BE2C (cell line): ENCODE measurements at regions not wholly inside any gene's neighbourhood (a gene's known extent, or its start where the extent isn't known, plus 50 kb on each side); places are given as distances from the start of the nearest gene placed in this dataset.
"Not testable (repeated sequence)": the region's sequence is repeated elsewhere in the genome, so short reads cannot be mapped to it uniquely, and the experiment has no call there.

Experiments used
- DNase-seq: peaks from one replicate; pipeline ENCODE4 v3.0.0-alpha.2; 2020
- H3K27me3 ChIP-seq: fragments of 250-450 bp; sonication (Bioruptor Pico); 2 replicates; pipeline ENCODE4 v1.5.1; 2020; ENCODE audit warnings: mild to moderate bottlenecking
- H3K36me3 ChIP-seq: fragments of 250-450 bp; sonication (Bioruptor Pico); 2 replicates; pipeline ENCODE4 v1.5.1; 2020; ENCODE audit warnings: mild to moderate bottlenecking
- H3K4me1 ChIP-seq: fragments of 250-450 bp; sonication (Bioruptor Pico); 2 replicates; pipeline ENCODE4 v1.5.1; 2020
- H3K4me3 ChIP-seq: 2 replicates; pipeline ENCODE4 v1.5.1; 2011; ENCODE audit warnings: low read depth, low read length
- H3K9me3 ChIP-seq: fragments of 250-450 bp; sonication (Bioruptor Pico); 2 replicates; pipeline ENCODE4 v1.5.1; 2020
- CTCF ChIP-seq: IDR thresholded peaks from 2 replicates; pipeline ENCODE4 v1.5.1; 2012; ENCODE audit warnings: mild to moderate bottlenecking, low read depth, low read length

GRCh38 chr10:44576702-44577191 lies 191.8 kb upstream of the CXCL12 start:
- no peak for TF ChIP-seq CTCF
- Histone ChIP-seq H3K4me3 (no peak overlapping the region), H3K9me3 (no peaks in the 10 kb centered on the region), H3K36me3 (no peaks in the 10 kb centered on the region), H3K4me1 (no peaks in the 10 kb centered on the region), H3K27me3 (no peaks in the 10 kb centered on the region)
- DNase-seq, result no peak

GRCh38 chr10:44577533-44577932 lies 192.6 kb upstream of the CXCL12 start:
- H3K4me3 ChIP-seq, result no peak overlapping the region
- H3K9me3 ChIP-seq, result no peaks in the 10 kb centered on the region
- DNase-seq, result no peak
- no peaks in the 10 kb centered on the region for H3K4me1 ChIP-seq
- TF ChIP-seq CTCF, result no peak
- no peaks in the 10 kb centered on the region for H3K36me3 ChIP-seq
- H3K27me3 ChIP-seq, result no peaks in the 10 kb centered on the region

GRCh38 chr10:44578271-44578670 lies 193.4 kb upstream of the CXCL12 start:
- Histone ChIP-seq H3K4me1 (no peaks in the 10 kb centered on the region), H3K4me3 (no peak overlapping the region), H3K27me3 (no peaks in the 10 kb centered on the region), H3K36me3 (no peaks in the 10 kb centered on the region), H3K9me3 (no peaks in the 10 kb centered on the region)
- no peak for TF ChIP-seq CTCF
- no peak for DNase-seq

GRCh38 chr10:44578963-44579362 lies 194.1 kb upstream of the CXCL12 start:
- H3K27me3 ChIP-seq, H3K4me3 ChIP-seq, H3K9me3 ChIP-seq, DNase-seq, H3K4me1 ChIP-seq, H3K36me3 ChIP-seq: not testable (repeated sequence)

GRCh38 chr10:44581996-44582395 lies 197.1 kb upstream of the CXCL12 start:
- Histone ChIP-seq H3K4me3 (no peak overlapping the region), H3K36me3 (no peaks in the 10 kb centered on the region), H3K27me3 (no peaks in the 10 kb centered on the region), H3K9me3 (no peaks in the 10 kb centered on the region), H3K4me1 (no peaks in the 10 kb centered on the region)
- no peak for DNase-seq
- no peak for TF ChIP-seq CTCF

GRCh38 chr10:44587488-44588318 lies 202.8 kb upstream of the CXCL12 start:
- H3K4me3 ChIP-seq, result no peak overlapping the region
- no peaks in the 10 kb centered on the region for H3K36me3 ChIP-seq
- no peak for DNase-seq
- H3K4me1 ChIP-seq, result no peaks in the 10 kb centered on the region
- no peaks in the 10 kb centered on the region for H3K27me3 ChIP-seq
- TF ChIP-seq CTCF, result no peak
- H3K9me3 ChIP-seq, result no peaks in the 10 kb centered on the region
